ENCODE measurements at regions not wholly inside any gene's neighbourhood (a gene's known extent, or its start where the extent isn't known, plus 50 kb on each side); places are given as distances from the start of the nearest gene placed in this dataset.

- Mint-ChIP-seq H3K4me1 (ENCODE audit: low read depth) (peaks cover 9% of the 10 kb centered on the region), H3K4me3 (ENCODE audit: low read depth) (no peak overlapping the region), H3K36me3 (ENCODE audit: insufficient read depth) (peaks cover 1% of the 10 kb centered on the region), H3K27ac (no peak overlapping the region), H3K9me3 (ENCODE audit: low read depth) (peaks cover 11% of the 10 kb centered on the region), H3K27me3 (no peaks in the 10 kb centered on the region)
- no peak for DNase-seq (ENCODE audit: low spot score, unreplicated experiment)
- TF ChIP-seq CTCF (IDR thresholded peaks at IDR 0.05; ENCODE audit: unreplicated experiment): no peak
These were observed 151.6 kb upstream of the VSTM2A start for GRCh38 chr7:54390565-54390964.

GRCh38 chr7:54392935-54393334 is 149.2 kb upstream of the VSTM2A start:
- Mint-ChIP-seq H3K27ac (no peak overlapping the region), H3K4me1 (ENCODE audit: low read depth) (peaks cover 9% of the 10 kb centered on the region), H3K4me3 (ENCODE audit: low read depth) (no peak overlapping the region)

GRCh38 chr7:54394834-54395233 is 147.3 kb upstream of the VSTM2A start:
- Mint-ChIP-seq H3K4me3 (ENCODE audit: low read depth) (no peak overlapping the region), H3K9me3 (ENCODE audit: low read depth) (peaks cover 6% of the 10 kb centered on the region), H3K27me3 (no peaks in the 10 kb centered on the region), H3K4me1 (ENCODE audit: low read depth) (peaks cover 9% of the 10 kb centered on the region), H3K36me3 (ENCODE audit: insufficient read depth) (peaks cover 1% of the 10 kb centered on the region), H3K27ac (no peak overlapping the region)
- DNase-seq (ENCODE audit: low spot score, unreplicated experiment): no peak
- TF ChIP-seq CTCF (IDR thresholded peaks at IDR 0.05; ENCODE audit: unreplicated experiment): no peak

More at GRCh38 chr7:54392935-54393334, 149.2 kb upstream of the VSTM2A start:
- no peak for DNase-seq (ENCODE audit: low spot score, unreplicated experiment)
- Mint-ChIP-seq H3K27me3 (no peaks in the 10 kb centered on the region), H3K9me3 (ENCODE audit: low read depth) (peaks cover 6% of the 10 kb centered on the region), H3K36me3 (ENCODE audit: insufficient read depth) (peaks cover 1% of the 10 kb centered on the region)
- no peak for TF ChIP-seq CTCF (IDR thresholded peaks at IDR 0.05; ENCODE audit: unreplicated experiment)

GRCh38 chr7:54397836-54398612 is 144.2 kb upstream of the VSTM2A start:
- Mint-ChIP-seq H3K9me3 (ENCODE audit: low read depth) (peaks cover 2% of the 10 kb centered on the region), H3K4me3 (ENCODE audit: low read depth) (no peak overlapping the region), H3K4me1 (ENCODE audit: low read depth) (peaks cover 9% of the 10 kb centered on the region), H3K27ac (no peak overlapping the region), H3K36me3 (ENCODE audit: insufficient read depth) (no peaks in the 10 kb centered on the region), H3K27me3 (no peaks in the 10 kb centered on the region)
- TF ChIP-seq CTCF (IDR thresholded peaks at IDR 0.05; ENCODE audit: unreplicated experiment): no peak
- no peak for DNase-seq (ENCODE audit: low spot score, unreplicated experiment)

- DNase-seq (ENCODE audit: low spot score, unreplicated experiment): no peak
- H3K4me1 Mint-ChIP-seq (ENCODE audit: low read depth): peaks cover 5% of the 10 kb centered on the region
- H3K4me3 Mint-ChIP-seq (ENCODE audit: low read depth): no peak overlapping the region
- H3K36me3 Mint-ChIP-seq (ENCODE audit: insufficient read depth): no peaks in the 10 kb centered on the region
- H3K9me3 Mint-ChIP-seq (ENCODE audit: low read depth): no peaks in the 10 kb centered on the region
- H3K27me3 Mint-ChIP-seq: no peaks in the 10 kb centered on the region
- no peak for TF ChIP-seq CTCF (IDR thresholded peaks at IDR 0.05; ENCODE audit: unreplicated experiment)
- H3K27ac Mint-ChIP-seq: no peak overlapping the region
These were observed 143.3 kb upstream of the VSTM2A start for GRCh38 chr7:54398863-54399262.

Data from progenitor cell of endocrine pancreas (in vitro differentiated cells).